Activated naive CD4-positive, alpha-beta T cell treated with anti-CD3 and anti-CD28 coated beads, Interleukin-2, amount 50 U/mL, for 24 hours (primary cell): ENCODE measurements at regions not wholly inside any gene's neighbourhood (a gene's known extent, or its start where the extent isn't known, plus 50 kb on each side); places are given as distances from the start of the nearest gene placed in this dataset.

Experiments
- H3K27ac Mint-ChIP-seq: one replicate; pipeline ENCODE4 v1.8.0; 2021; ENCODE audit warnings: mild to moderate bottlenecking, mixed read lengths
- H3K27me3 Mint-ChIP-seq: one replicate; pipeline ENCODE4 v1.8.0; 2021; ENCODE audit warnings: mixed read lengths
- H3K36me3 Mint-ChIP-seq: one replicate; pipeline ENCODE4 v1.8.0; 2021; ENCODE audit warnings: mixed read lengths
- H3K4me1 Mint-ChIP-seq: one replicate; pipeline ENCODE4 v1.8.0; 2021; ENCODE audit warnings: mixed read lengths
- H3K4me3 Mint-ChIP-seq: one replicate; pipeline ENCODE4 v1.8.0; 2021; ENCODE audit warnings: mild to moderate bottlenecking, mixed read lengths
- H3K9me3 Mint-ChIP-seq: one replicate; pipeline ENCODE4 v1.8.0; 2021; ENCODE audit warnings: mixed read lengths

- no peaks in the 10 kb centered on the region for H3K36me3 Mint-ChIP-seq
- H3K9me3 Mint-ChIP-seq: no peaks in the 10 kb centered on the region
Observed at GRCh38 chr1:221900678-221901077, 158.8 kb upstream of the DUSP10 start.

GRCh38 chr1:221897321-221897721, 155.4 kb upstream of the DUSP10 start:
- Mint-ChIP-seq H3K27me3 (peaks cover 1% of the 10 kb centered on the region), H3K27ac (no peak overlapping the region), H3K4me3 (no peak overlapping the region), H3K4me1 (no peaks in the 10 kb centered on the region), H3K36me3 (no peaks in the 10 kb centered on the region), H3K9me3 (no peaks in the 10 kb centered on the region)

More at GRCh38 chr1:221900678-221901077, 158.8 kb upstream of the DUSP10 start:
- no peaks in the 10 kb centered on the region for H3K4me1 Mint-ChIP-seq
- H3K27me3 Mint-ChIP-seq: no peaks in the 10 kb centered on the region
- H3K4me3 Mint-ChIP-seq: no peak overlapping the region
- no peak overlapping the region for H3K27ac Mint-ChIP-seq

GRCh38 chr1:221892301-221892830, 150.5 kb upstream of the DUSP10 start:
- Mint-ChIP-seq H3K27me3 (peaks cover 1% of the 10 kb centered on the region), H3K36me3 (no peaks in the 10 kb centered on the region), H3K4me1 (no peaks in the 10 kb centered on the region), H3K27ac (no peak overlapping the region), H3K4me3 (no peak overlapping the region), H3K9me3 (no peaks in the 10 kb centered on the region)

GRCh38 chr1:221891708-221892107, 149.8 kb upstream of the DUSP10 start:
- H3K4me1 Mint-ChIP-seq: no peaks in the 10 kb centered on the region
- H3K27me3 Mint-ChIP-seq: peaks cover 1% of the 10 kb centered on the region
- H3K9me3 Mint-ChIP-seq: no peaks in the 10 kb centered on the region
- no peaks in the 10 kb centered on the region for H3K36me3 Mint-ChIP-seq
- H3K27ac Mint-ChIP-seq: no peak overlapping the region
- no peak overlapping the region for H3K4me3 Mint-ChIP-seq

GRCh38 chr1:221888801-221889200, 146.9 kb upstream of the DUSP10 start:
- Mint-ChIP-seq H3K36me3 (no peaks in the 10 kb centered on the region), H3K4me1 (no peaks in the 10 kb centered on the region), H3K27ac (no peak overlapping the region), H3K27me3 (peaks cover 1% of the 10 kb centered on the region), H3K9me3 (no peaks in the 10 kb centered on the region), H3K4me3 (no peak overlapping the region)

- no peaks in the 10 kb centered on the region for H3K36me3 Mint-ChIP-seq
- H3K4me1 Mint-ChIP-seq: no peaks in the 10 kb centered on the region
- no peaks in the 10 kb centered on the region for H3K9me3 Mint-ChIP-seq
- no peak overlapping the region for H3K4me3 Mint-ChIP-seq
- H3K27ac Mint-ChIP-seq: no peak overlapping the region
- peaks cover 1% of the 10 kb centered on the region for H3K27me3 Mint-ChIP-seq
Observed at GRCh38 chr1:221888218-221888617, 146.3 kb upstream of the DUSP10 start.

GRCh38 chr1:221887758-221888157, 145.9 kb upstream of the DUSP10 start:
- Mint-ChIP-seq H3K9me3 (no peaks in the 10 kb centered on the region), H3K4me1 (no peaks in the 10 kb centered on the region), H3K4me3 (no peak overlapping the region), H3K27me3 (no peaks in the 10 kb centered on the region), H3K27ac (no peak overlapping the region), H3K36me3 (no peaks in the 10 kb centered on the region)

GRCh38 chr1:221887415-221887746, 145.5 kb upstream of the DUSP10 start:
- no peaks in the 10 kb centered on the region for H3K27me3 Mint-ChIP-seq
- H3K27ac Mint-ChIP-seq: no peak overlapping the region
- H3K4me1 Mint-ChIP-seq: no peaks in the 10 kb centered on the region
- H3K36me3 Mint-ChIP-seq: no peaks in the 10 kb centered on the region
- no peak overlapping the region for H3K4me3 Mint-ChIP-seq
- no peaks in the 10 kb centered on the region for H3K9me3 Mint-ChIP-seq

GRCh38 chr1:221886743-221887414, 145.0 kb upstream of the DUSP10 start:
- no peaks in the 10 kb centered on the region for H3K27me3 Mint-ChIP-seq
- H3K4me3 Mint-ChIP-seq: no peak overlapping the region
- H3K36me3 Mint-ChIP-seq: no peaks in the 10 kb centered on the region
- no peaks in the 10 kb centered on the region for H3K4me1 Mint-ChIP-seq
- no peak overlapping the region for H3K27ac Mint-ChIP-seq
- H3K9me3 Mint-ChIP-seq: no peaks in the 10 kb centered on the region

GRCh38 chr1:221886311-221886710, 144.4 kb upstream of the DUSP10 start:
- H3K4me1 Mint-ChIP-seq: no peaks in the 10 kb centered on the region
- H3K4me3 Mint-ChIP-seq: no peak overlapping the region
- no peaks in the 10 kb centered on the region for H3K27me3 Mint-ChIP-seq
- H3K27ac Mint-ChIP-seq: no peak overlapping the region
- H3K9me3 Mint-ChIP-seq: no peaks in the 10 kb centered on the region
- H3K36me3 Mint-ChIP-seq: no peaks in the 10 kb centered on the region

- H3K4me1 Mint-ChIP-seq: no peaks in the 10 kb centered on the region
- no peaks in the 10 kb centered on the region for H3K27me3 Mint-ChIP-seq
- no peaks in the 10 kb centered on the region for H3K9me3 Mint-ChIP-seq
- no peak overlapping the region for H3K27ac Mint-ChIP-seq
- H3K36me3 Mint-ChIP-seq: no peaks in the 10 kb centered on the region
- H3K4me3 Mint-ChIP-seq: no peak overlapping the region
Observed at GRCh38 chr1:221884821-221885220, 142.9 kb upstream of the DUSP10 start.

- Mint-ChIP-seq H3K9me3 (no peaks in the 10 kb centered on the region), H3K27ac (no peak overlapping the region), H3K27me3 (no peaks in the 10 kb centered on the region), H3K4me1 (peaks cover 4% of the 10 kb centered on the region), H3K4me3 (no peak overlapping the region), H3K36me3 (no peaks in the 10 kb centered on the region)
Observed at GRCh38 chr1:221881805-221882581, 140.1 kb upstream of the DUSP10 start.

- Mint-ChIP-seq H3K27ac (no peak overlapping the region), H3K36me3 (no peaks in the 10 kb centered on the region), H3K4me3 (no peak overlapping the region), H3K9me3 (no peaks in the 10 kb centered on the region), H3K4me1 (peaks cover 4% of the 10 kb centered on the region), H3K27me3 (no peaks in the 10 kb centered on the region)
Observed at GRCh38 chr1:221880182-221880581, 138.3 kb upstream of the DUSP10 start.

- no peak overlapping the region for H3K4me3 Mint-ChIP-seq
- H3K9me3 Mint-ChIP-seq: no peaks in the 10 kb centered on the region
- H3K4me1 Mint-ChIP-seq: peaks cover 4% of the 10 kb centered on the region
- no peaks in the 10 kb centered on the region for H3K36me3 Mint-ChIP-seq
- H3K27ac Mint-ChIP-seq: no peak overlapping the region
- H3K27me3 Mint-ChIP-seq: no peaks in the 10 kb centered on the region
Observed at GRCh38 chr1:221878134-221878533, 136.2 kb upstream of the DUSP10 start.

GRCh38 chr1:221877311-221877710, 135.4 kb upstream of the DUSP10 start:
- Mint-ChIP-seq H3K27me3 (no peaks in the 10 kb centered on the region), H3K36me3 (no peaks in the 10 kb centered on the region), H3K4me1 (peaks cover 4% of the 10 kb centered on the region), H3K4me3 (no peak overlapping the region), H3K27ac (no peak overlapping the region), H3K9me3 (no peaks in the 10 kb centered on the region)

GRCh38 chr1:221875004-221875330, 133.1 kb upstream of the DUSP10 start:
- no peaks in the 10 kb centered on the region for H3K9me3 Mint-ChIP-seq
- H3K4me1 Mint-ChIP-seq: peaks cover 4% of the 10 kb centered on the region
- H3K4me3 Mint-ChIP-seq: no peak overlapping the region
- no peak overlapping the region for H3K27ac Mint-ChIP-seq
- no peaks in the 10 kb centered on the region for H3K36me3 Mint-ChIP-seq
- no peaks in the 10 kb centered on the region for H3K27me3 Mint-ChIP-seq
